HEK293 (cell line): ENCODE measurements at regions not wholly inside any gene's neighbourhood (a gene's known extent, or its start where the extent isn't known, plus 50 kb on each side); places are given as distances from the start of the nearest gene placed in this dataset.

Experiments
- CTCF ChIA-PET: fragments of 350-600 bp; formaldehyde crosslinking; extraction: SDS; loops from one replicate; lab custom pipeline; 2021; ENCODE audit warnings: antibody characterized with exemption; lab: Yijun Ruan, JAX
- POLR2A ChIA-PET: fragments of 300-600 bp; formaldehyde crosslinking; extraction: SDS; loops from one replicate; lab custom pipeline; 2020; ENCODE audit warnings: antibody characterized with exemption, inconsistent platforms; lab: Yijun Ruan, JAX
- H3K27ac ChIP-seq: fragments of 200-500 bp; sonication (Bioruptor generic); 2 replicates; pipeline ENCODE4 v1.5.1; 2014; ENCODE audit warnings: low read depth, low read length, control low read depth, inconsistent platforms; ENCODE audit errors: extremely low read depth
- H3K36me3 ChIP-seq, 2 experiments: fragments of 200-500 bp in 1 of 2; sonication (Bioruptor generic) in 1 of 2; 1 replicate in 1 of 2; 2 replicates in 1 of 2; pipeline ENCODE4 v1.5.1; 2014 to 2017; ENCODE audit warnings: inconsistent platforms in 2 of 2, low read length in 2 of 2; ENCODE audit not compliant: control insufficient read depth in 2 of 2, insufficient read depth in 1 of 2
- H3K4me1 ChIP-seq: fragments of 200-500 bp; sonication (Bioruptor generic); 2 replicates; pipeline ENCODE4 v1.5.1; 2014; ENCODE audit warnings: mild to moderate bottlenecking, low read length, inconsistent platforms; ENCODE audit not compliant: control insufficient read depth, insufficient read depth
- H3K4me3 ChIP-seq: 2 replicates; pipeline ENCODE4 v1.5.1; 2011; ENCODE audit warnings: low read depth, mild to moderate bottlenecking, control low read depth, low read length, moderate library complexity
- H3K9me3 ChIP-seq: fragments of 200-500 bp; sonication (Bioruptor generic); 2 replicates; pipeline ENCODE4 v1.5.1; 2014; ENCODE audit warnings: low read depth, low read length, inconsistent platforms; ENCODE audit not compliant: control insufficient read depth, insufficient read depth
- FEZF1 ChIP-seq: fragments of 450-650 bp; formaldehyde crosslinking; IDR thresholded peaks from 2 replicates; pipeline ENCODE4 v1.5.1; 2016; ENCODE audit warnings: missing biosample characterization, missing genetic modification characterization
- KLF1 ChIP-seq: fragments of 450-650 bp; formaldehyde crosslinking; IDR thresholded peaks from 2 replicates; pipeline ENCODE4 v1.5.1; 2016; ENCODE audit warnings: missing biosample characterization, missing genetic modification characterization
- KLF17 ChIP-seq: fragments of 450-650 bp; formaldehyde crosslinking; IDR thresholded peaks from 2 replicates; pipeline ENCODE4 v1.5.1; 2016; ENCODE audit warnings: missing biosample characterization, missing genetic modification characterization
- KLF8 ChIP-seq: fragments of 450-650 bp; formaldehyde crosslinking; IDR thresholded peaks from 2 replicates; pipeline ENCODE4 v1.5.1; 2016; ENCODE audit warnings: missing biosample characterization, missing genetic modification characterization
- OSR2 ChIP-seq: fragments of 450-650 bp; formaldehyde crosslinking; IDR thresholded peaks from 2 replicates; pipeline ENCODE4 v1.5.1; 2016; ENCODE audit warnings: missing biosample characterization, missing genetic modification characterization
- OVOL3 ChIP-seq: fragments of 450-650 bp; formaldehyde crosslinking; IDR thresholded peaks from 2 replicates; pipeline ENCODE4 v1.5.1; 2016; ENCODE audit warnings: missing biosample characterization, missing genetic modification characterization
- PRDM10 ChIP-seq: fragments of 450-650 bp; formaldehyde crosslinking; IDR thresholded peaks from 2 replicates; pipeline ENCODE4 v1.5.1; 2016; ENCODE audit warnings: missing biosample characterization, missing genetic modification characterization
- SCRT1 ChIP-seq: fragments of 450-650 bp; formaldehyde crosslinking; IDR thresholded peaks from 2 replicates; pipeline ENCODE4 v1.5.1; 2016; ENCODE audit warnings: missing biosample characterization, missing genetic modification characterization, borderline replicate concordance
- SCRT2 ChIP-seq: fragments of 450-650 bp; formaldehyde crosslinking; IDR thresholded peaks from 2 replicates; pipeline ENCODE4 v1.5.1; 2016; ENCODE audit warnings: missing biosample characterization, missing genetic modification characterization
- SP3 ChIP-seq: fragments of 450-650 bp; formaldehyde crosslinking; IDR thresholded peaks from 2 replicates; pipeline ENCODE4 v1.5.1; 2016; ENCODE audit warnings: missing biosample characterization, missing genetic modification characterization
- ZBTB21 ChIP-seq: fragments of 450-650 bp; formaldehyde crosslinking; IDR thresholded peaks from 2 replicates; pipeline ENCODE4 v1.5.1; 2017; ENCODE audit warnings: missing biosample characterization, missing genetic modification characterization
- ZBTB44 ChIP-seq: fragments of 450-650 bp; IDR thresholded peaks from 2 replicates; pipeline ENCODE4 v1.5.1; 2018; ENCODE audit warnings: missing biosample characterization, mild to moderate bottlenecking, missing genetic modification characterization
- ZBTB6 ChIP-seq: fragments of 450-650 bp; formaldehyde crosslinking; IDR thresholded peaks from 2 replicates; pipeline ENCODE4 v1.5.1; 2017; ENCODE audit warnings: missing biosample characterization, missing genetic modification characterization
- ZFP41 ChIP-seq: fragments of 450-650 bp; formaldehyde crosslinking; IDR thresholded peaks from 2 replicates; pipeline ENCODE4 v1.5.1; 2016; ENCODE audit warnings: missing biosample characterization, missing genetic modification characterization, borderline replicate concordance
- ZNF112 ChIP-seq: fragments of 450-650 bp; formaldehyde crosslinking; IDR thresholded peaks from 2 replicates; pipeline ENCODE4 v1.5.0; 2017; ENCODE audit warnings: missing biosample characterization, missing genetic modification characterization
- ZNF157 ChIP-seq: fragments of 450-650 bp; formaldehyde crosslinking; IDR thresholded peaks from 2 replicates; pipeline ENCODE4 v1.5.1; 2016; ENCODE audit warnings: missing biosample characterization, missing genetic modification characterization
- ZNF211 ChIP-seq: fragments of 450-650 bp; formaldehyde crosslinking; IDR thresholded peaks from 2 replicates; pipeline ENCODE4 v1.5.1; 2016; ENCODE audit warnings: low read depth, missing biosample characterization, missing genetic modification characterization
- ZNF24 ChIP-seq: fragments of 450-650 bp; formaldehyde crosslinking; IDR thresholded peaks from 2 replicates; pipeline ENCODE4 v1.5.1; 2016; ENCODE audit warnings: missing biosample characterization, missing genetic modification characterization
- ZNF311 ChIP-seq: fragments of 450-650 bp; formaldehyde crosslinking; IDR thresholded peaks from 2 replicates; pipeline ENCODE4 v1.5.1; 2017; ENCODE audit warnings: missing biosample characterization, missing genetic modification characterization, borderline replicate concordance
- ZNF350 ChIP-seq: fragments of 450-650 bp; formaldehyde crosslinking; IDR thresholded peaks from 2 replicates; pipeline ENCODE4 v1.5.0; 2017; ENCODE audit warnings: missing biosample characterization, mild to moderate bottlenecking, missing genetic modification characterization
- ZNF362 ChIP-seq: fragments of 450-650 bp; formaldehyde crosslinking; IDR thresholded peaks from 2 replicates; pipeline ENCODE4 v1.5.1; 2016; ENCODE audit warnings: missing biosample characterization, missing genetic modification characterization
- ZNF433 ChIP-seq: fragments of 450-650 bp; formaldehyde crosslinking; IDR thresholded peaks from 2 replicates; pipeline ENCODE4 v1.5.1; 2016; ENCODE audit warnings: missing biosample characterization, missing genetic modification characterization, low read depth
- ZNF580 ChIP-seq: fragments of 450-650 bp; formaldehyde crosslinking; IDR thresholded peaks from 2 replicates; pipeline ENCODE4 v1.5.1; 2016; ENCODE audit warnings: missing biosample characterization, missing genetic modification characterization
- ZNF692 ChIP-seq: fragments of 450-650 bp; formaldehyde crosslinking; IDR thresholded peaks from 2 replicates; pipeline ENCODE4 v1.5.1; 2016; ENCODE audit warnings: missing biosample characterization, missing genetic modification characterization
- ZNF785 ChIP-seq: fragments of 450-650 bp; formaldehyde crosslinking; IDR thresholded peaks from 2 replicates; pipeline ENCODE4 v1.5.1; 2016; ENCODE audit warnings: missing biosample characterization, missing genetic modification characterization
- ZSCAN16 ChIP-seq: fragments of 450-650 bp; formaldehyde crosslinking; IDR thresholded peaks from 2 replicates; pipeline ENCODE4 v1.5.1; 2016; ENCODE audit warnings: missing biosample characterization, missing genetic modification characterization

GRCh38 chr10:125428054-125428453, 254.9 kb downstream of the TEX36 start:
- Histone ChIP-seq H3K4me3 (no peak overlapping the region), H3K27ac (no peak overlapping the region), H3K4me1 (no peaks in the 10 kb centered on the region), H3K36me3 (no peaks in the 10 kb centered on the region), H3K9me3 (no peaks in the 10 kb centered on the region)
- TF ChIP-seq ZNF580 (tag by site-specific recombination) (no peak), ZNF211 (tag by site-specific recombination) (no peak), KLF17 (tag by site-specific recombination) (no peak), KLF1 (tag by site-specific recombination) (no peak), SCRT1 (tag by site-specific recombination) (peak; percentile 73), ZNF112 (no peak), ZNF785 (tag by site-specific recombination) (no peak), KLF8 (tag by site-specific recombination) (no peak), OSR2 (tag by site-specific recombination) (no peak), ZBTB21 (tag by site-specific recombination) (no peak), OVOL3 (tag by site-specific recombination) (no peak), ZNF157 (tag by site-specific recombination) (no peak), ZNF350 (tag by site-specific recombination) (no peak), SP3 (no peak), SCRT2 (tag by site-specific recombination) (peak; percentile 77), ZBTB6 (tag by site-specific recombination) (no peak), ZNF362 (tag by site-specific recombination) (no peak), ZNF24 (tag by site-specific recombination) (no peak)
- ChIA-PET CTCF (no interaction called here), POLR2A (interaction anchor here (0.7 kb wide), 1 partner anchor 1320 kb away, joined by 3 read pairs; no protein-coding TSS in a partner anchor)

- H3K4me3 ChIP-seq, result no peak overlapping the region
- H3K4me1 ChIP-seq, result no peaks in the 10 kb centered on the region
- ChIA-PET POLR2A (no interaction called here), CTCF (no interaction called here)
- H3K9me3 ChIP-seq, result no peaks in the 10 kb centered on the region
- no peak overlapping the region for H3K27ac ChIP-seq
- H3K36me3 ChIP-seq, result no peaks in the 10 kb centered on the region
- TF ChIP-seq ZNF311 (tag by site-specific recombination) (no peak), SP3 (no peak), ZFP41 (no peak), ZBTB44 (no peak), FEZF1 (tag by site-specific recombination) (no peak), PRDM10 (no peak), ZNF433 (tag by site-specific recombination) (no peak), ZSCAN16 (tag by site-specific recombination) (no peak), ZNF692 (no peak)
Measured at GRCh38 chr10:125424191-125424847, 258.6 kb downstream of the TEX36 start.
